ENCODE measurements at regions not wholly inside any gene's neighbourhood (a gene's known extent, or its start where the extent isn't known, plus 50 kb on each side); places are given as distances from the start of the nearest gene placed in this dataset.

DNA sequence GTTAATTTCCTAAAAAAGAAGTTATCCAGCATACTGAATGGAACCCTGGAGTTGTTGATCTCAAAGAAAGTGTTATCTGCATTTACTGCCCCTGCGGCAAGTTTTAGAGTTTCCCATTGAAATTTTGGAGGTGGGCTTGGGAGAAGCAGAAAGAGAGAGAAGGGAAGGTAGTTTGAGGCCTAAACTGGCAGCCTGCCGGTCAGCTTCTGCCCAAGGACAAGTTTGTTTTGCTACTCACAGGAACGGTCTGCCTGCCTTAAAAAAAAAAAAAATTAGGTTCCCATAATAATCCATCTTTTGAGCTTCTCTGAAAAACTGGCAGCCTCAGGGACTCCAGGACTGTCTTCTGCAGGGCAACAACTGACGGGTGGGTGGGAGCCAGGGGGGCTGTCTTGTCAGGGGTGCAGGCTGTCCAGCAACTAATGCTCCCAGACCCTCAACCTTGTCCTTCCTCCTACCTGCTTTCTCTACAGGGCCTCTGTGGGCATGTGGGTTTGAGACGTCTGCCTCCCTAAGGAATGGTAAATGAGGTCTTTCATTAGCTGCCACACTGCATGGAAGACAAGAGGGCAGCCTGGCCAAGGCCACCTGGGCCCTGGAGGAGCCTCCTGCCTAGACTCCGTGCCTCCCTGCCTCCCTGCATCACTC lies 176.1 kb upstream of the KCNG1 start:
- TF ChIP-seq, protein P1, sequence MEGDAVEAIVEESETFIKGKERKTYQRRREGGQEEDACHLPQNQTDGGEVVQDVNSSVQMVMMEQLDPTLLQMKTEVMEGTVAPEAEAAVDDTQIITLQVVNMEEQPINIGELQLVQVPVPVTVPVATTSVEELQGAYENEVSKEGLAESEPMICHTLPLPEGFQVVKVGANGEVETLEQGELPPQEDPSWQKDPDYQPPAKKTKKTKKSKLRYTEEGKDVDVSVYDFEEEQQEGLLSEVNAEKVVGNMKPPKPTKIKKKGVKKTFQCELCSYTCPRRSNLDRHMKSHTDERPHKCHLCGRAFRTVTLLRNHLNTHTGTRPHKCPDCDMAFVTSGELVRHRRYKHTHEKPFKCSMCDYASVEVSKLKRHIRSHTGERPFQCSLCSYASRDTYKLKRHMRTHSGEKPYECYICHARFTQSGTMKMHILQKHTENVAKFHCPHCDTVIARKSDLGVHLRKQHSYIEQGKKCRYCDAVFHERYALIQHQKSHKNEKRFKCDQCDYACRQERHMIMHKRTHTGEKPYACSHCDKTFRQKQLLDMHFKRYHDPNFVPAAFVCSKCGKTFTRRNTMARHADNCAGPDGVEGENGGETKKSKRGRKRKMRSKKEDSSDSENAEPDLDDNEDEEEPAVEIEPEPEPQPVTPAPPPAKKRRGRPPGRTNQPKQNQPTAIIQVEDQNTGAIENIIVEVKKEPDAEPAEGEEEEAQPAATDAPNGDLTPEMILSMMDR (IDR thresholded peaks at IDR 0.05): no peak
- no peak for TF ChIP-seq POLR2A (IDR thresholded peaks at IDR 0.05)
- intact Hi-C loops (cut with DNase I; ENCODE audit: low total_unique reads): no loop called here
- DNase-seq (ENCODE audit: low spot score in 2 of 2): peak in 1 of 2 donors; percentile 56
- no peak overlapping the region for H3K4me3 ChIP-seq (ENCODE audit: low read depth, poor library complexity, severe bottlenecking)
- 80 to 87% methylated on average over 6 of the region's 6 CpGs for WGBS, 2 donors

DNA sequence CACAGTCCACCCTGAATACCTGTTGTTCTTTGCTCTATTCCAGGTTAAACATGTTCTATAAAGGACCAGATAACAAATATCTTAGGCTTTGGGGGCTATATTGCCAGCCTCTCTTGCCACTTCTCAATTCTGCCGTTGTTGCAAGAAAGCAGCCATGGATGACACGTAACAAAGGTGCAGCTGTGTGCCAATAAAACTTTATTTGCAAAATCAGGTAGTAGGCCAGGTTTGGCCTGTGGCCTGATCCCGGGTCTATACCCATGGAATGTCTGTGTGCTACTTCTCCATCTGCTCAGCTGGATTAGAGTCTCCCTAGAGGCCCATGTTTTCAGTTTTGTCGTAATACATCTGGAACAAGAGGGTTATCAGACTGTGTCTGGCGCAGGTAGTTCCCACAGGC lies 175.3 kb upstream of the KCNG1 start:
- intact Hi-C loops (cut with DNase I; ENCODE audit: low total_unique reads): no loop called here
- WGBS, 2 donors: 85 to 86% methylated on average over 5 of the region's 5 CpGs

DNA sequence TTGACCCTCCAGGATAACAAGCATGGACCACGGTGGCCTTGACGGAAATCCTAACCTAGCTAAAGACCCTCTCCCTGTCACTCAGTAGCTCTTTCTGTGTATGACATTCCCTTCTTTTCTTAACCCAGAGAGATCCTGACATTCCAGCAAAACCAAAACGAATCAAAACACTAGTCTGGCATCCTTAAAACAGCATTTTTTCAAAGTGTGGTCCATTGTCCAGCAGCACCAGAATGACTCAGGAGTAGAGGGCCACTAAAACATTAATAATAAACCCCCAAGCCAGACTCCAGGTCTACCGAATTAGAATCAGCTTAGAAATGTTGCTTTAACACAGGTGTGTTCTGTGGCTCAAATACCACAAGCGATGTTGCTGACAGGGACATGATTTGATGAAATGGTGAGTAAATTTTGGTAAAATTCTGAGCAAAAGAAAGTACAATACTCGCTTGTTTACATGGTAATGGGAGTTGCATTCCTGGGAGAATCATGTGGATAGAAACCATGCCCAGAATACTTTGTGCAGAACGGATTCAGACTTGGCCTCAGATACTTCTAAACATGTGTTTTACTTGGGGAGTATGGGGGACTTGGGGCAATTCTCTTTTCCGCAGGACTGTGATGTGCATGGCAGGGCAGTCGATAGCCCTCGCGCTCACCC lies 174.2 kb upstream of the KCNG1 start:
- peak in 1 of 2 donors; percentile 56 for DNase-seq (ENCODE audit: low spot score in 2 of 2)
- WGBS, 2 donors: 80% methylated on average over 11 of the region's 11 CpGs
- no peak overlapping the region for H3K4me3 ChIP-seq (ENCODE audit: low read depth, poor library complexity, severe bottlenecking)
- TF ChIP-seq POLR2A (IDR thresholded peaks at IDR 0.05): no peak
- TF ChIP-seq, protein P1 (IDR thresholded peaks at IDR 0.05): no peak
- intact Hi-C loops (cut with DNase I; ENCODE audit: low total_unique reads): no loop called here

More for the DNA sequence above, 175.3 kb upstream of the KCNG1 start:
- TF ChIP-seq, protein P1 (IDR thresholded peaks at IDR 0.05): no peak
- TF ChIP-seq POLR2A (IDR thresholded peaks at IDR 0.05): no peak
- H3K4me3 ChIP-seq (ENCODE audit: low read depth, poor library complexity, severe bottlenecking): no peak overlapping the region
- no peak for DNase-seq (ENCODE audit: low spot score in 2 of 2)

DNA sequence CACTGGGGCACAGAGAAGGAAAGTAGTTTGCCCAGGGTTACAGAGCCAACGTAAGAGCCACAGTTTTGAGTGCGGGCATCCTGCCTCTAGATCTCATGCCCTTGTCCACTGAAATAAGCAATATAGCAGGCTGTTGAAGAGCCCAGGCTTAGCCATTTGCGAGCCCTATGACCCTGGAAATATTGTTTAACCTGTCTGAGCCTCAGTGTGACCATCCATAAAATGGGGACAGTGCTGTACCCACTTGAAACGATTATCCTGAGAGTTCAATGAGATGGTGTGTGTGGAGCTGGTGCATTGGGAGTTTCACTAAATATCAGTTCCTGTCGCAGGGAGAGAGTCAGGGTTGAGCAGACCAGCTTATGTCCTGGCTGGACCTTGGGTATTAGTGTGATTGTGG lies 173.1 kb upstream of the KCNG1 start:
- WGBS, 2 donors: 77 to 80% methylated on average over 5 of the region's 5 CpGs
- no peak for TF ChIP-seq POLR2A (IDR thresholded peaks at IDR 0.05)
- TF ChIP-seq, protein P1 (IDR thresholded peaks at IDR 0.05): no peak
- no peak overlapping the region for H3K4me3 ChIP-seq (ENCODE audit: low read depth, poor library complexity, severe bottlenecking)
- intact Hi-C loops (cut with DNase I; ENCODE audit: low total_unique reads): no loop called here
- DNase-seq (ENCODE audit: low spot score in 2 of 2): no peak

DNA sequence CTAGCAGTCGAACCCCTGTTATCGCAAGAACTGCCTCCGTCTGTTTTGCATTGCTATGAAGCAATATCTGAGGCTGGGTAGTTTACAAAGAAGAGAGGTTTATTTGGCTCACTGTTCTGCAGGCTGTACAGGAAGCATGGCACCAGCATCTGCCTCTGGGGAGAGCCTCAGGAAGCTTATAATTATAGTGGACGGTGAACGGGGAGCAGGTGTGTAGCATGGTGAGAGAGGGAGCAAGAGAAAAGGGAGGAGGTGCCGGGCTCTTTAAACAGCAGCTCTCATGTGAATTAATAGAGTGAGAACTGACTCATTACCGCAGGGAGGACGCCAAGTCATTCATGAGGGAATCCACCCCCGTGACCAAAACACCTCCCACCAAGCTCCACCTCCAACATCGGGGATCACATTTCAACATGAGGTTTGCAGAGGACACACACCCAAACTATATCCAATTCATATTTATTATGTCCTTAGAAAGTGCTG lies 172.6 kb upstream of the KCNG1 start:
- peak; percentile 18 to 68 for DNase-seq (ENCODE audit: low spot score in 2 of 2)
- 43% methylated on average over 10 of the region's 10 CpGs for WGBS, 2 donors

DNA sequence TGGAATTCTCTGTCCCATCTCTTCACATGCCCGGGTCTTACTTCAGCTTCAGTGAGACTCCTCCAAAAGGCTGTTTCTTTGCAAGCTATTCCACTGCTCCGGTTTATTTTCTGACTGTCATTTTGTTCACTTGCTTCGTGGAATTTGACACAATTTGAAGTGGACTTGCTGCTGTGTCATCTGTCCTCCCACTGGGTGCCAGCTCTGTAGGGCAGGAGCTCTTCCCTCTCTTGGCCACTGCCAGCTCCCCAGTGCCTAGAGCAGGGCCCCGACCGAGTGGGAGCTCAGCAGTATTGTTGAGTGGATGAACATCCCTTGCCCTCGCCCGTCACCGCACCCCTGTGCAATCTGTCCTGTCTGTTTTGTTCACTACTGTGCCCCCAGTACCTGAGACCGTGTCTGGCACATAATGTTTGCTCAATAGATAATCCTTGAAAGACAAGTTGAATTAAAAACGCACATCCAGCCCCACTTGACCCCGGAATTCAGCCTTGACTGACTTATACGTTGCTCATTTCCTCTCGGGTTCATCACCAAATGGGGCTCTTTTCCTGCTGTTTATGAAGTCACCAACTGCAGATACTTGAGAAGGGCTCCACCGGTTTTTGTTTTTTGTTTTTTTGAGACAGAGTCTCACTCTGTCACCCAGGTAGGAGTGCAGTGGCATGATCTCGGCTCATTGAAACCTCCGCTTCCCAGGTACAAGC lies 170.3 kb upstream of the KCNG1 start:
- H3K4me3 ChIP-seq (ENCODE audit: low read depth, poor library complexity, severe bottlenecking): no peak overlapping the region
- intact Hi-C loops (cut with DNase I; ENCODE audit: low total_unique reads): no loop called here
- 81 to 85% methylated on average over 16 of the region's 16 CpGs for WGBS, 2 donors
- peak in 1 of 2 donors; percentile 36 for DNase-seq (ENCODE audit: low spot score in 2 of 2)
- TF ChIP-seq, protein P1 (IDR thresholded peaks at IDR 0.05): no peak
- no peak for TF ChIP-seq POLR2A (IDR thresholded peaks at IDR 0.05)

More for the DNA sequence above, 172.6 kb upstream of the KCNG1 start:
- intact Hi-C loops (cut with DNase I; ENCODE audit: low total_unique reads): no loop called here
- H3K4me3 ChIP-seq (ENCODE audit: low read depth, poor library complexity, severe bottlenecking): no peak overlapping the region
- TF ChIP-seq POLR2A (IDR thresholded peaks at IDR 0.05): no peak

Data from lower leg skin (tissue), 4 donors.